Effector memory CD8-positive, alpha-beta T cell (primary cell): ENCODE measurements at regions not wholly inside any gene's neighbourhood (a gene's known extent, or its start where the extent isn't known, plus 50 kb on each side); places are given as distances from the start of the nearest gene placed in this dataset.

Source experiments
- ATAC-seq: fragments of 150-1000 bp; cut with Tn5 transposase; replicated peaks from 2 replicates; pipeline ENCODE4 v1.10.0; 2021; ENCODE audit warnings: mild to moderate bottlenecking, moderate library complexity
- DNase-seq, 3 experiments: peaks; one replicate each; pipeline ENCODE4 v3.0.0; 2021
- H3K27ac Mint-ChIP-seq, 2 donors: one replicate each; pipeline ENCODE4 v1.8.0; 2022; ENCODE audit warnings: mild to moderate bottlenecking in 2 of 2, mixed read lengths in 2 of 2, moderate library complexity in 2 of 2
- H3K27me3 Mint-ChIP-seq, 2 donors: one replicate each; pipeline ENCODE4 v1.8.0; 2022; ENCODE audit warnings: mixed read lengths in 2 of 2
- H3K36me3 Mint-ChIP-seq: one replicate; pipeline ENCODE4 v1.8.0; 2022; ENCODE audit warnings: mild to moderate bottlenecking, moderate library complexity, mixed read lengths; ENCODE audit not compliant: insufficient read depth
- H3K4me1 Mint-ChIP-seq, 2 donors: one replicate each; pipeline ENCODE4 v1.8.0; 2022; ENCODE audit warnings: low read depth in 2 of 2, mixed read lengths in 2 of 2
- H3K4me3 Mint-ChIP-seq, 2 donors: one replicate each; pipeline ENCODE4 v1.8.0; 2022; ENCODE audit warnings: mild to moderate bottlenecking in 2 of 2, mixed read lengths in 2 of 2, moderate library complexity in 2 of 2
- H3K9me3 Mint-ChIP-seq, 2 donors: one replicate each; pipeline ENCODE4 v1.8.0; 2022; ENCODE audit warnings: mixed read lengths in 2 of 2

GRCh38 chr9:80934095-80934494 lies 755.3 kb downstream of the TLE1 start:
- H3K9me3 Mint-ChIP-seq = peaks cover 4 to 18% of the 10 kb centered on the region in 2 donors
- DNase-seq (no peak), ATAC-seq (no peak)
- no peaks in the 10 kb centered on the region for H3K27me3 Mint-ChIP-seq
- H3K36me3 Mint-ChIP-seq = no peaks in the 10 kb centered on the region
- no peaks in the 10 kb centered on the region for H3K4me1 Mint-ChIP-seq
- no peak overlapping the region for H3K4me3 Mint-ChIP-seq
- H3K27ac Mint-ChIP-seq = no peak overlapping the region

DNA sequence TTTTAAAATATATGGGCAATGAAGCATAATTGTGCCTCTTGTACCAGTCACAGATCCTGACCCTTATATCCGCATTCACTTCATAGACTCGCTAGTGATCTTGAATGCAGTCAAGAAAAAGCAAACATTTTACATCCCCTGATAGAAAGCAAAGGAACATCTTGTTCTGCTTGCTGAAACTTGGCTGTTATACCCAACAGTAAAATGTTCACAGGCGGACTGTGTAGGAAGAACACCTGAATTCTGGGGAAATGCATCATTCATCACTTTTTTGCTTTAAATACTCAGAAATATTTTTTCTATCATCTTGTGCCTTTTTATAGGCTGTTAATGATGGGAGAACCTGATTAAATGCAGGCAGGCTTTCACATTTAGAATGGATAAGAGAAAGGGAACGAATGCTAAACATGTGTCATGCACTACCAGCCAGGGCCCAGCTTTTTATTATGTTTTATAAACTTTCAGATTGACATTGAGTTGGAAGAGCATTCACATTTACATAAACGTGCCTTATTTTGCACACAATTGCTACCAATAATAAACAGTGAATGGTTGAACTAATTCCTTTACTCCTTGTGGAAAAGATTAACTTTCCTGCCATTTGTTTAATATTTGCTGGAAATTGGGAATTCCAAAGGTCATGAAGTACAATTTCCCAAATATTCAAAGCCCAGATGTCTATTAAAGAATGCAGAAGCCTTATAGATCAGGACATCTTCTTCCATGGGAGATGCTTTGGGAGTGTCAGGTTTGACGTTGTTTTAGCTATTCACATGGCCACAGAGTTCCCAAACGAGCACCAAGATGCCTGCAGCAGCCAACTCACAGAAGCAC lies 756.2 kb downstream of the TLE1 start:
- H3K36me3 Mint-ChIP-seq = no peaks in the 10 kb centered on the region
- no peak for ATAC-seq
- DNase-seq = no peak
- H3K9me3 Mint-ChIP-seq = peaks cover 2 to 18% of the 10 kb centered on the region in 2 donors
- H3K4me1 Mint-ChIP-seq = no peaks in the 10 kb centered on the region
- no peak overlapping the region for H3K27ac Mint-ChIP-seq
- H3K4me3 Mint-ChIP-seq = no peak overlapping the region
- H3K27me3 Mint-ChIP-seq = no peaks in the 10 kb centered on the region

DNA sequence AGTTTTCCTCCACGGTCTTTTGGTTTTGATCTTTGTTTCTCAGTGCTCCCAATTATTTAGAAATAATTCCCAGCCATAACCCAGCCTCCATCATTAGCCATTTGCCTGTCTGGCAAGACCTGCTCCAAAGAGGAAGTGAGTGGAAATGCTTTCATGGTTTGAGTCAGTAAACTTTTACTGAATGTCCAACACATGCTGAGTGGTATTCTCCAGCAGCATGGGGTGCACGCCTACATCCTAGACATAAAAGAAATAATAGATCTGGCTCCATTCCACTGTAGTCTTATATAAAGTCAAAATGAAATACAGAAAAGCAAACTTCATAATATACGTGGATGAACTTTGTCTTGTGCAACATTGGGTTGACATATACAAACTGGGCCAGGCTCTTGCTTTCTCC lies 757.2 kb downstream of the TLE1 start:
- Mint-ChIP-seq H3K9me3 (peaks cover 2 to 18% of the 10 kb centered on the region in 2 donors), H3K4me3 (no peak overlapping the region), H3K36me3 (no peaks in the 10 kb centered on the region), H3K27ac (no peak overlapping the region), H3K4me1 (no peaks in the 10 kb centered on the region), H3K27me3 (no peaks in the 10 kb centered on the region)
- DNase-seq = no peak
- no peak for ATAC-seq

DNA sequence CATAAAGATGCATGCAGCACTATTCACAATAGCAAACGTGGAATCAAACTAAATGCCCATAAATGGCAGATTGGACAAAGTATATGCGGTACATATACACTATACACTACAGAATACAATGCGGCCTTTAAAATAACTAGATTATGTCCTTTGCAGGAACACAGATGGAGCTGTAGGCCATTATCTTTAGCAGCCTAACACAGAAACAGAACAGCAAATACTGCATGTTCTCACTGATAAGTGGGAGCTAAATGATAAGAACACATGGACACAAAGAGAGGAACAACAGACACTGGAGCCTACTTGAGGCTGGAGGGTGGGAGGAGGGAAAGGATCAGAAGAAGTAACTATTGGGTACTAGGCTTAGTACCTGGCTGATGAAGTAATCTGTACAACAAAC lies 758.2 kb downstream of the TLE1 start:
- no peaks in the 10 kb centered on the region for H3K4me1 Mint-ChIP-seq

DNA sequence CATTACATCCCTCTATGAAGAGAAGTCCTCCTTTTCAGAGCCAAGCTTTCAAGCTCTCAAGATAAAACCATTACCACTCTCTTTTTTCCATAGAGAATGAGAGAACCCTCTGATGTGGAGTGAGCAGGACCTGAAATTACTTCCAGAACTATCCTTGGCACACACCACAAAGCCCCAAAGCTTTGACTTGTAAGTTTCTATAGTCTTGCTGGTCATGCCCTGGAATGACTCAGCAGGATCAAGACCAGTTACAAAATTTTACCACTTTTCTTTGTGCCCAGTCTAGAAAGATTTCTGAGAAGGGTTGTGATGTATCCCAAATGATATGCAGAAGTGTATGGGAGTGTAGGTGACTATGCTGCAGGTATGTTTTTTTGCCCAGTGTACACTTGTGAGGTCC lies 760.6 kb downstream of the TLE1 start:
- Mint-ChIP-seq H3K27me3 (no peaks in the 10 kb centered on the region), H3K36me3 (no peaks in the 10 kb centered on the region), H3K27ac (no peak overlapping the region), H3K4me1 (no peaks in the 10 kb centered on the region), H3K4me3 (no peak overlapping the region), H3K9me3 (peaks cover 4 to 18% of the 10 kb centered on the region in 2 donors)
- no peak for ATAC-seq
- DNase-seq = no peak

More for the DNA sequence above, 758.2 kb downstream of the TLE1 start:
- H3K27ac Mint-ChIP-seq = no peak overlapping the region
- no peaks in the 10 kb centered on the region for H3K27me3 Mint-ChIP-seq
- no peak overlapping the region for H3K4me3 Mint-ChIP-seq
- ATAC-seq = no peak
- DNase-seq = no peak
- H3K36me3 Mint-ChIP-seq = no peaks in the 10 kb centered on the region
- peaks cover 2 to 18% of the 10 kb centered on the region in 2 donors for H3K9me3 Mint-ChIP-seq

GRCh38 chr9:80926611-80927010 lies 762.7 kb downstream of the TLE1 start:
- Mint-ChIP-seq H3K4me3 (no peak overlapping the region), H3K9me3 (peaks cover 6 to 22% of the 10 kb centered on the region in 2 donors), H3K4me1 (no peaks in the 10 kb centered on the region)

DNA sequence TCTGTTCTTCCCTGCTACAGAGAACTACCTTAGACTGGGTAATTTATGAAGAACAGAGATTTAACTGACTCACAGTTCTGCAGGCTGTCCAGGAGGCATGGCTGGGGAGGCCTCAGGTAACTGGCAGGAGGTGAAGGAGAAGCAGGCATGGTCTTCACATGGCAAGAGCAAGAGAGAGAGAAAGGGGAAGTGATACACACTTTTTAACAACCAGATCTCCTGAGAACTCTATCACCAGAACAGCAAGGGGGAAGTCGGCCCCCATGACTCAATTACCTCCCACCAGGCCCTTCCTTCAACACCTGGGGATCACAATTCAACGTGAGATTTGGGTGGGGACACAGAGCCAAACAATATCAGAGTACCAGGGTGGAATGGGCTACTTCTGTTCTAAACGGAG lies 766.8 kb downstream of the TLE1 start:
- no peak overlapping the region for H3K4me3 Mint-ChIP-seq

More at GRCh38 chr9:80926611-80927010, 762.7 kb downstream of the TLE1 start:
- DNase-seq (no peak), ATAC-seq (no peak)
- Mint-ChIP-seq H3K27me3 (no peaks in the 10 kb centered on the region), H3K27ac (no peak overlapping the region), H3K36me3 (no peaks in the 10 kb centered on the region)

GRCh38 chr9:80906728-80907127 lies 782.6 kb downstream of the TLE1 start:
- H3K36me3 Mint-ChIP-seq = no peaks in the 10 kb centered on the region
- ATAC-seq (no peak), DNase-seq (no peak)
- H3K4me3 Mint-ChIP-seq = no peak overlapping the region
- H3K9me3 Mint-ChIP-seq = peaks cover 0 to 4% of the 10 kb centered on the region in 2 donors
- no peaks in the 10 kb centered on the region for H3K27me3 Mint-ChIP-seq
- H3K4me1 Mint-ChIP-seq = no peaks in the 10 kb centered on the region
- no peak overlapping the region for H3K27ac Mint-ChIP-seq

More for the DNA sequence above, 766.8 kb downstream of the TLE1 start:
- Mint-ChIP-seq H3K27ac (no peak overlapping the region), H3K36me3 (no peaks in the 10 kb centered on the region), H3K9me3 (peaks cover 8 to 22% of the 10 kb centered on the region in 2 donors), H3K4me1 (no peaks in the 10 kb centered on the region), H3K27me3 (no peaks in the 10 kb centered on the region)
- ATAC-seq (no peak), DNase-seq (no peak)

DNA sequence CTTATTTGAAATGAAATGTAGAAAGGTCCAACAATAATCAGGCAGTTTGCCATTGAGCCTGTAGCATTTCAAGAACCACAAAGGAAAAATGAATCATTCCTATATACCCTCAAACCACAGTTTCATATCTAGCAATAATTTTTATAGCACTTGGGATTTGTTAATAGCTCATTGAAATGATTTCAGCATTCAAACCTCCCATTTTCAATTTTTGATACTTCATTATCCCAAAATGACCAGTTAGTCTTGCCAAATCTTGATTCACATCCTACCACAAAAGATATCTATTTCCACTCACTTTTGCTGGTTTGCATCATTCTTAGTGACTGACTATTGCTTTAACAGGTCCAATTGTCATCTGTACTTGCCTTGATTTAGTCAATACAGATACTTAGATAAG lies 790.1 kb downstream of the TLE1 start:
- H3K9me3 Mint-ChIP-seq = peaks cover 0 to 10% of the 10 kb centered on the region in 2 donors
- no peak for DNase-seq

DNA sequence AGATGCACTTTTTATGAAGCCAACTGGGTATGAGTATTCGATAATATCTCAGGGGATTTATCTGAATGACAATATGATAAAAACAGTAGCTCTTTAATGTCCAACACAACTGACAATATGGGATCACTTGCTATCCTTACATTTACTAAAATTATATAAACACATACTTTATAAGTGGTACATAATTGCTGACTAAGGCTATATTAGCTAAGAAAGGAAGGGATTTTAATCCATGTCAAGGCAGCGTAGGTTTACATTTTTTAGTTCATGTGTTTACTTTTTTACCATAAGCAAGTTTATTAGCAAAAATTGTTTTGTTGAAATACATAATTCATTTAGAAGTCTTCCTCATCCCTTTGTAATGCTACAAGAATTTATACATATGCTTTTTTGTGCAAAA lies 796.2 kb downstream of the TLE1 start:
- Mint-ChIP-seq H3K36me3 (no peaks in the 10 kb centered on the region), H3K9me3 (peaks cover 0 to 10% of the 10 kb centered on the region in 2 donors), H3K27me3 (no peaks in the 10 kb centered on the region), H3K4me1 (no peaks in the 10 kb centered on the region), H3K4me3 (no peak overlapping the region), H3K27ac (no peak overlapping the region)
- DNase-seq = no peak
- no peak for ATAC-seq

More for the DNA sequence above, 790.1 kb downstream of the TLE1 start:
- no peak overlapping the region for H3K4me3 Mint-ChIP-seq
- H3K4me1 Mint-ChIP-seq = no peaks in the 10 kb centered on the region
- ATAC-seq = no peak
- H3K36me3 Mint-ChIP-seq = no peaks in the 10 kb centered on the region
- no peak overlapping the region for H3K27ac Mint-ChIP-seq
- no peaks in the 10 kb centered on the region for H3K27me3 Mint-ChIP-seq

- DNase-seq (no peak), ATAC-seq (no peak)
- Mint-ChIP-seq H3K36me3 (no peaks in the 10 kb centered on the region), H3K9me3 (peaks cover 0 to 10% of the 10 kb centered on the region in 2 donors), H3K27me3 (no peaks in the 10 kb centered on the region), H3K27ac (no peak overlapping the region), H3K4me1 (no peaks in the 10 kb centered on the region), H3K4me3 (no peak overlapping the region)
Measured at GRCh38 chr9:80892703-80893102, 796.6 kb downstream of the TLE1 start.

DNA sequence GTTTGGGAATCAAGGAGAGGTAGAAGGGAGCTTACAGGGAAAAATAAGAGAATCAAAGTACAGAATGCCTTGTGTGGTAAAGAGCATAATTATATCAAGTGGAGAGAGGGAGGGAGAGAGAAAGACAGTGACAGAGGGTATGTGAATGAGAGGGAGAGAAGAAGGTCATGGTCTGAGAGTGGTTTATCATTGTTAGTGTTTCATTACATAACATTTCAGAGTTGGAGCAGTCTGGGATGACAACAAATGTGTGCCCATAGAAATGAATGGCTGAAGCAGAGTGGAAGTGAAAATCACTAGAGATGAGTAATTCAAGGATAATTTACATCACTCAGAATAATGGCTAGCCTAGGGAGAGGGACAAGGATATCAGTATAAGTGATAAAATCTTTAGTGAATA lies 799.2 kb downstream of the TLE1 start:
- Mint-ChIP-seq H3K9me3 (peaks cover under 1 to 2% of the 10 kb centered on the region in 2 donors), H3K4me1 (no peaks in the 10 kb centered on the region), H3K27me3 (no peaks in the 10 kb centered on the region), H3K27ac (no peak overlapping the region), H3K36me3 (no peaks in the 10 kb centered on the region), H3K4me3 (no peak overlapping the region)
- ATAC-seq (no peak), DNase-seq (no peak)

DNA sequence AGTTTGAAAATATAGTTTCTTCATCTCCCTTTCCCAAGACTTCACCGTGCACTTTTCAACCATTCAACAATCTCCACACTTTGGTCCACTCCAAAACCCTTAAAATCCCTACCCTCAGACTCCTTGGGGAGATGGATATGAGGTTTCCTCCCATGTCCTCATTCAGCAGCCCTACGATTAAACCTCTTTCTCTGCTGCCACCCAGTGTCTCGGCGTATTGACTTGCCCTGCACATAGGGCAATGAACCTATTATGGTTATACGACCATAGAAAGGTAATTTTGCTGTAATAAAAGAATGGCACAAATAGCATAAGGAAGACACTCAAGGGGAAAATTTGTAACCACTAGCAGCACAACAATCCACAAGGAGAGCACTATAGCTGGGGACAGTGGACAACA lies 803.5 kb downstream of the TLE1 start:
- H3K9me3 Mint-ChIP-seq = peaks cover 0 to 2% of the 10 kb centered on the region in 2 donors
- no peak overlapping the region for H3K27ac Mint-ChIP-seq
- H3K4me1 Mint-ChIP-seq = no peaks in the 10 kb centered on the region
- no peaks in the 10 kb centered on the region for H3K36me3 Mint-ChIP-seq
- no peak for ATAC-seq
- no peak overlapping the region for H3K4me3 Mint-ChIP-seq
- H3K27me3 Mint-ChIP-seq = no peaks in the 10 kb centered on the region
- DNase-seq = no peak

GRCh38 chr9:80883826-80884579 lies 805.3 kb downstream of the TLE1 start:
- no peak overlapping the region for H3K27ac Mint-ChIP-seq
- DNase-seq (no peak), ATAC-seq (no peak)
- H3K9me3 Mint-ChIP-seq = peaks cover 0 to 2% of the 10 kb centered on the region in 2 donors
- no peaks in the 10 kb centered on the region for H3K27me3 Mint-ChIP-seq
- no peaks in the 10 kb centered on the region for H3K36me3 Mint-ChIP-seq
- no peaks in the 10 kb centered on the region for H3K4me1 Mint-ChIP-seq
- H3K4me3 Mint-ChIP-seq = no peak overlapping the region
